Adrenal gland (tissue), 9 donors: ENCODE measurements at regions not wholly inside any gene's neighbourhood (a gene's known extent, or its start where the extent isn't known, plus 50 kb on each side); places are given as distances from the start of the nearest gene placed in this dataset.
A peak's percentile ranks its signal among the peaks of the same experiment; 100 is the strongest.

Experiments used
- DNase-seq, 7 donors: peaks; one replicate each; pipeline ENCODE4 v3.0.0-alpha.2; 2019 to 2020
- H3K27ac ChIP-seq, 5 donors: fragments of 200-600 bp; sonication (generic) in 4 of 5; 1 replicate in 3 of 5; 2 replicates in 2 of 5; pipeline versions ENCODE4 v1.5.1 to v1.8.0; 2016 to 2020; ENCODE audit warnings: mild to moderate bottlenecking in 1 of 5
- H3K27me3 ChIP-seq: fragments of 200-600 bp; 2 replicates; pipeline ENCODE4 v1.8.0; 2021
- H3K36me3 ChIP-seq, 2 donors: fragments of 200-600 bp; replicated peaks in 1 of 2; 1 replicate in 1 of 2; 2 replicates in 1 of 2; pipeline versions ENCODE4 v1.5.1 to v1.8.0; 2018 to 2022
- H3K4me1 ChIP-seq, 2 donors: fragments of 200-600 bp; replicated peaks in 1 of 2; 1 replicate in 1 of 2; 2 replicates in 1 of 2; pipeline versions ENCODE4 v1.5.1 to v1.8.0; 2018 to 2021
- H3K4me3 ChIP-seq, 4 donors: fragments of 200-600 bp; sonication (generic) in 3 of 4; one replicate each; pipeline ENCODE4 v1.5.1; 2016 to 2018
- H3K9me3 ChIP-seq, 3 donors: fragments of 200-600 bp; sonication (generic) in 1 of 3; replicated peaks in 1 of 3; 1 replicate in 2 of 3; 2 replicates in 1 of 3; pipeline versions ENCODE4 v1.5.1 to v1.8.0; 2016 to 2021
- POLR2A ChIP-seq, 2 donors: fragments of 450-650 bp; IDR thresholded peaks; one replicate each; pipeline ENCODE4 v1.6.1; 2017; ENCODE audit warnings: antibody characterized with exemption in 2 of 2, mild to moderate bottlenecking in 2 of 2, moderate library complexity in 1 of 2
- WGBS, 4 donors: extraction: QIAGEN DNeasy Blood & Tissue Kit in 2 of 4; methylation state at CpG; one replicate each; pipeline versions ENCODE4 v1.1.5 to v1.1.7; 2013 to 2017; 5-methylcytosine and 5-hydroxymethylcytosine counted together
- intact Hi-C, 2 donors: fragments of 100-400 bp; cut with DNase I; formaldehyde crosslinking; loops; one replicate each; pipeline versions ENCODE4 v1.14.1 to v1.15.0; 2022 to 2023
- TF ChIP-seq, protein P1 (sequence below), 6 experiments: fragments of 450-650 bp in 4 of 6; fragments of 200-600 bp in 2 of 6; sonication (generic) in 1 of 6; IDR thresholded peaks; 1 replicate in 5 of 6; 2 replicates in 1 of 6; pipeline versions ENCODE4 v1.5.1 to v1.8.0; 2016 to 2021; ENCODE audit warnings: antibody characterized with exemption in 6 of 6, mild to moderate bottlenecking in 2 of 6, moderate library complexity in 1 of 6
- donor health status: healthy with polysubstance abuse.
- donor health status: Bipolar disorder and iron deficiency.
- donor health status: DM: yes; HTN: yes; CAD: no.
- donor health status: DM: no; HTN: no; CAD: no.
- donor health status: DM: no; HTN: no; CAD: no.

DNA sequence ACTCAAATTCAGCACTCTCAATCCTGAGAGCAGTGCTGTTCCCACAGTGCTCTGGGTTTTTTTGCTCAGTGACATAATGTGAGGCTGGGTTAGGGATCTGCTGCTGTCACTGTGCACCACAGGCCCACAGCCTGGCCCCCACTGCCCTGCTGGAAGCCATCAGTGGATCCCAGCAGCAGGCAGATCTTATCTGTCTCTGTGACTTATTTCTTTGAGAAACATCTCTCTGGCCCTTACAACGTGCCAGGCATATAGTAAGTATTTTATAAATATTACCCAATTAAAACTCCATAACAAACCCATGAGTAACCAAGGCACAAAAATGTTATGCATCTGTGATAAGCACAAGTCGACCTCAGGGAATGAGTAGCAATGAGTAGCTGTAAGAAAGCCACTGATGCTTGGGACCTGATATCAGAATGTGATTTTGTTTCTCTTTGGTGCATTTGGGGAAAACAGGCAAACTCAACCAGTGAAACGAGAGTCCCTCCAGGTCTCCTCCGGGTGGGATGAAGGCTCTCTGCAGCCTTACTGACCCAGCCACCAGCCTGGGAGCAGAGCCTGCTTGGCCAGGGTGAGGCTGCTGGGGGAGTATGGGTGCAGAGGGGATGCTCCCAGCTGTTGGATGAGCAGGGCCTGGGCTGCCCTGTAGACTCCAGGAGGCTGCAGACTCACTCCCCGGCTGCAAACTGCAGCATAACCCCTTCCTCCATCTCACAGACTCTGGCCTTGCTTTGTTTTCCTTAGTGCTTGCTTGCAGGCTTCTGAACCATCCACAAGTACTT is 172.7 kb upstream of the LNX1 start:
- Histone ChIP-seq H3K27ac (peak overlapping the region in 2 of 5 donors; percentile 39 to 53), H3K9me3 (no peaks in the 10 kb centered on the region), H3K4me1 (peaks cover 3 to 10% of the 10 kb centered on the region in 2 donors), H3K27me3 (no peaks in the 10 kb centered on the region), H3K4me3 (no peak overlapping the region), H3K36me3 (no peaks in the 10 kb centered on the region)
- TF ChIP-seq, protein P1, sequence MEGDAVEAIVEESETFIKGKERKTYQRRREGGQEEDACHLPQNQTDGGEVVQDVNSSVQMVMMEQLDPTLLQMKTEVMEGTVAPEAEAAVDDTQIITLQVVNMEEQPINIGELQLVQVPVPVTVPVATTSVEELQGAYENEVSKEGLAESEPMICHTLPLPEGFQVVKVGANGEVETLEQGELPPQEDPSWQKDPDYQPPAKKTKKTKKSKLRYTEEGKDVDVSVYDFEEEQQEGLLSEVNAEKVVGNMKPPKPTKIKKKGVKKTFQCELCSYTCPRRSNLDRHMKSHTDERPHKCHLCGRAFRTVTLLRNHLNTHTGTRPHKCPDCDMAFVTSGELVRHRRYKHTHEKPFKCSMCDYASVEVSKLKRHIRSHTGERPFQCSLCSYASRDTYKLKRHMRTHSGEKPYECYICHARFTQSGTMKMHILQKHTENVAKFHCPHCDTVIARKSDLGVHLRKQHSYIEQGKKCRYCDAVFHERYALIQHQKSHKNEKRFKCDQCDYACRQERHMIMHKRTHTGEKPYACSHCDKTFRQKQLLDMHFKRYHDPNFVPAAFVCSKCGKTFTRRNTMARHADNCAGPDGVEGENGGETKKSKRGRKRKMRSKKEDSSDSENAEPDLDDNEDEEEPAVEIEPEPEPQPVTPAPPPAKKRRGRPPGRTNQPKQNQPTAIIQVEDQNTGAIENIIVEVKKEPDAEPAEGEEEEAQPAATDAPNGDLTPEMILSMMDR (IDR thresholded peaks at IDR 0.05): no peak
- TF ChIP-seq POLR2A (IDR thresholded peaks at IDR 0.05): no peak
- 36 to 62% (median 53%) methylated on average over 4 to 5 of the region's 5 CpGs for WGBS, 4 donors
- DNase-seq: no peak
- intact Hi-C loops: no loop called here

- no peak for TF ChIP-seq POLR2A (IDR thresholded peaks at IDR 0.05)
- TF ChIP-seq, protein P1 (IDR thresholded peaks at IDR 0.05): no peak
- H3K4me1 ChIP-seq: no peaks in the 10 kb centered on the region
- H3K4me3 ChIP-seq: no peak overlapping the region
- DNase-seq: no peak
- no peaks in the 10 kb centered on the region for H3K9me3 ChIP-seq
- no peak overlapping the region for H3K27ac ChIP-seq
- 33 to 84% (median 72%) methylated on average over 1 of the region's 1 CpG for WGBS, 4 donors
- intact Hi-C loops: no loop called here
- H3K36me3 ChIP-seq: no peaks in the 10 kb centered on the region
- H3K27me3 ChIP-seq: no peaks in the 10 kb centered on the region
Observed at GRCh38 chr4:53755656-53756055, 164.4 kb upstream of the LNX1 start.

GRCh38 chr4:53752124-53752523 is 160.8 kb upstream of the LNX1 start:
- DNase-seq: no peak
- Histone ChIP-seq H3K4me3 (no peak overlapping the region), H3K27me3 (no peaks in the 10 kb centered on the region), H3K9me3 (no peaks in the 10 kb centered on the region), H3K4me1 (no peaks in the 10 kb centered on the region), H3K36me3 (no peaks in the 10 kb centered on the region), H3K27ac (no peak overlapping the region)
- intact Hi-C loops: no loop called here
- TF ChIP-seq POLR2A (IDR thresholded peaks at IDR 0.05): no peak
- WGBS, 4 donors: 30 to 88% (median 59%) methylated on average over 1 to 2 of the region's 2 CpGs

DNA sequence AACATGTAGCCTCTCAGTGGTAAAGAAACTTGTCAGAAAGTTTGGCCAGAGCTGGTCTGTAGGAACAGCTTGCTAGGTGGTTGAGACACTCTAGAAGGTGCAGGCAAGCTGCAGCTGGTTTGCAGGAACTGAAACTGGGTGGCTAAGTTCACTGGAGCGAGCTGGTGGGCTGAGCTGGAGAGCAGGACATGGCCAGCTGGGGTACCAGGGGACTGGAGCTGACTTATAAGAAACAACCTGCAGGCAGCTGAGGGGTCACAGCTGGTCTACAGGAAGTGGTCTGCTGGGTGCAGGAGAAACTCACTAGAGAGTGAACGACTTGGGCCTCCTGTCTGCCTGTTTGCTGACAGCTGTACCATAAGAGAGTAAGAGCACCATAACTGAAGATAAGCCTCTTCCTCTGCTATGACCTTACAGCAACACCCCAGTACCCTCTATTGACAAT is 157.1 kb upstream of the LNX1 start:
- Histone ChIP-seq H3K36me3 (no peaks in the 10 kb centered on the region), H3K27ac (no peak overlapping the region), H3K4me3 (no peak overlapping the region), H3K9me3 (no peaks in the 10 kb centered on the region), H3K27me3 (no peaks in the 10 kb centered on the region), H3K4me1 (no peaks in the 10 kb centered on the region)
- no peak for DNase-seq
- WGBS, 4 donors: 59 to 70% (median 66%) methylated on average over 2 of the region's 2 CpGs
- intact Hi-C loops: no loop called here
- no peak for TF ChIP-seq POLR2A (IDR thresholded peaks at IDR 0.05)
- TF ChIP-seq, protein P1 (IDR thresholded peaks at IDR 0.05): no peak

DNA sequence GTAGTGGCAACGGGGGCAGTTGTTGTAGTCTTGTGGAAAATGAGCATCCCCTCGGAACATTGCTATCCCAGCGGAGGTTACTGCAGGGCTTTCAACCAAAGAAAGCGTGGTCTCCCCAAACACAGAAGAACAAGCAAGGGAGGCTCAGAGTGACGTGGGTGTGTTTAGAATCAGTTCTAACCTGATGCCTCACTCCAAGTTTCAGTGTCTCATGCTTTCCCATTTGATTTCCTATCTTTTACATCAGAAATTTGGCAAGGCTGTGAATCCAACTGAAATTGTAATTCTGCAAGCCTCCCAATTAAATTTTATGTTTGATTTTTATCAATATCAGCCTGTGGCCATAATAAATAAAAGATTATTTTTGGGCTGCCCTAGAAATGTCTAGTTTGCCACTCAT is 156.1 kb upstream of the LNX1 start:
- DNase-seq: no peak
- 83 to 90% (median 89%) methylated on average over 5 of the region's 5 CpGs for WGBS, 4 donors
- H3K4me3 ChIP-seq: no peak overlapping the region
- intact Hi-C loops: no loop called here
- TF ChIP-seq, protein P1 (IDR thresholded peaks at IDR 0.05): no peak
- no peak for TF ChIP-seq POLR2A (IDR thresholded peaks at IDR 0.05)
- H3K4me1 ChIP-seq: no peaks in the 10 kb centered on the region
- no peaks in the 10 kb centered on the region for H3K9me3 ChIP-seq
- no peaks in the 10 kb centered on the region for H3K27me3 ChIP-seq
- no peak overlapping the region for H3K27ac ChIP-seq
- H3K36me3 ChIP-seq: no peaks in the 10 kb centered on the region
